ENCODE measurements at regions not wholly inside any gene's neighbourhood (a gene's known extent, or its start where the extent isn't known, plus 50 kb on each side); places are given as distances from the start of the nearest gene placed in this dataset.

GRCh38 chr12:87827638-87828264 lies 201.4 kb downstream of the C12orf50 start:
- Mint-ChIP-seq H3K27me3 (ENCODE audit: unreplicated experiment) (no peaks in the 10 kb centered on the region), H3K27ac (ENCODE audit: unreplicated experiment) (no peak overlapping the region), H3K4me3 (ENCODE audit: unreplicated experiment) (no peak overlapping the region), H3K36me3 (ENCODE audit: unreplicated experiment) (no peaks in the 10 kb centered on the region), H3K9me3 (ENCODE audit: unreplicated experiment) (no peaks in the 10 kb centered on the region), H3K4me1 (ENCODE audit: low read depth, unreplicated experiment) (no peaks in the 10 kb centered on the region)
- TF ChIP-seq CTCF (IDR thresholded peaks at IDR 0.05; ENCODE audit: partially characterized antibody, unreplicated experiment) = no peak
- DNase-seq = no peak

DNA sequence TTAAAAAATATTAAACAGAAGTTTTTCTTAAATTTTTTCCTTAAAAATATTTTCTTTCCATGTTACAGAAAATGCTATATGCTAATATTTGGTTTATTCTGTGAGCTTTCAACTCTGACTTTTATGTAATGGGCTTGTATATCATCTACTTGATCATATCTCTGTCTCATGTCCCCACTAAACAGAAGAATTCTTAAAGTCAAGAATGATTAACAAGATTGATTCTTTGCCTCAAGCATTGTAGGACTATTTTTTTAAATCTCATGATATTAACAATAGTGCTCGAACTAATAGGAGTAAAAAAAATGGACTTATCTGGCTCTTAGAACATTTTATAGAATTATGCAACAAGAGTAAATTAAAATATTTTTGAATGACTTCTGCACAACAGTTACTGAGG lies 206.3 kb downstream of the C12orf50 start:
- no peak overlapping the region for H3K27ac Mint-ChIP-seq (ENCODE audit: unreplicated experiment)
- DNase-seq = no peak

GRCh38 chr12:87820524-87821202 lies 208.5 kb downstream of the C12orf50 start:
- H3K27ac Mint-ChIP-seq (ENCODE audit: unreplicated experiment) = no peak overlapping the region
- TF ChIP-seq CTCF (IDR thresholded peaks at IDR 0.05; ENCODE audit: partially characterized antibody, unreplicated experiment) = no peak
- no peaks in the 10 kb centered on the region for H3K27me3 Mint-ChIP-seq (ENCODE audit: unreplicated experiment)
- no peaks in the 10 kb centered on the region for H3K36me3 Mint-ChIP-seq (ENCODE audit: unreplicated experiment)
- no peaks in the 10 kb centered on the region for H3K4me1 Mint-ChIP-seq (ENCODE audit: low read depth, unreplicated experiment)
- DNase-seq = no peak
- H3K9me3 Mint-ChIP-seq (ENCODE audit: unreplicated experiment) = no peaks in the 10 kb centered on the region
- H3K4me3 Mint-ChIP-seq (ENCODE audit: unreplicated experiment) = no peak overlapping the region

More for the DNA sequence above, 206.3 kb downstream of the C12orf50 start:
- H3K4me1 Mint-ChIP-seq (ENCODE audit: low read depth, unreplicated experiment) = no peaks in the 10 kb centered on the region
- no peaks in the 10 kb centered on the region for H3K27me3 Mint-ChIP-seq (ENCODE audit: unreplicated experiment)
- no peaks in the 10 kb centered on the region for H3K36me3 Mint-ChIP-seq (ENCODE audit: unreplicated experiment)
- H3K4me3 Mint-ChIP-seq (ENCODE audit: unreplicated experiment) = no peak overlapping the region
- TF ChIP-seq CTCF (IDR thresholded peaks at IDR 0.05; ENCODE audit: partially characterized antibody, unreplicated experiment) = no peak
- no peaks in the 10 kb centered on the region for H3K9me3 Mint-ChIP-seq (ENCODE audit: unreplicated experiment)

DNA sequence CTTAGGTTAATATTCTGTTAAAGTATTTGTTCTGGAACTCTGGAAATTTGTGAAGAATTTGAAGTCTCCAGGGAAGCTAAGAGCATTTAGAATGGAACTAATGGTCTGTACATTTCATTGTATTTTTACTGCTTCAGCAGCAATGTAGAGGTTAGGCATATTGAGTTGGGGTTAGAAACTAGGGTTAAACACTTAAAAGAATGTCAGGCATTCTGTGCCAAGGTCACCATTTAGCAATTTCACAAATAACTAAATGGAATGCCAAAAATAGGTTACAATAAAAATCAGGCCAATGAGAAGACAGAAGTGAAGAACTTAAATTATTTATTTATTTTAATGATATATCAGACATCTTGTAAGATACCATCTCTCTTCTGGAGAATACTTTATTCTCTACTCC lies 210.8 kb downstream of the C12orf50 start:
- Mint-ChIP-seq H3K27me3 (ENCODE audit: unreplicated experiment) (no peaks in the 10 kb centered on the region), H3K27ac (ENCODE audit: unreplicated experiment) (no peak overlapping the region), H3K36me3 (ENCODE audit: unreplicated experiment) (no peaks in the 10 kb centered on the region), H3K4me3 (ENCODE audit: unreplicated experiment) (no peak overlapping the region), H3K4me1 (ENCODE audit: low read depth, unreplicated experiment) (no peaks in the 10 kb centered on the region), H3K9me3 (ENCODE audit: unreplicated experiment) (no peaks in the 10 kb centered on the region)
- TF ChIP-seq CTCF (IDR thresholded peaks at IDR 0.05; ENCODE audit: partially characterized antibody, unreplicated experiment) = no peak
- no peak for DNase-seq

Data from glutamatergic neuron (in vitro differentiated cells).